ENCODE measurements at regions not wholly inside any gene's neighbourhood (a gene's known extent, or its start where the extent isn't known, plus 50 kb on each side); places are given as distances from the start of the nearest gene placed in this dataset.
"Not testable (repeated sequence)": the region's sequence is repeated elsewhere in the genome, so short reads cannot be mapped to it uniquely, and the experiment has no call there.

DNA sequence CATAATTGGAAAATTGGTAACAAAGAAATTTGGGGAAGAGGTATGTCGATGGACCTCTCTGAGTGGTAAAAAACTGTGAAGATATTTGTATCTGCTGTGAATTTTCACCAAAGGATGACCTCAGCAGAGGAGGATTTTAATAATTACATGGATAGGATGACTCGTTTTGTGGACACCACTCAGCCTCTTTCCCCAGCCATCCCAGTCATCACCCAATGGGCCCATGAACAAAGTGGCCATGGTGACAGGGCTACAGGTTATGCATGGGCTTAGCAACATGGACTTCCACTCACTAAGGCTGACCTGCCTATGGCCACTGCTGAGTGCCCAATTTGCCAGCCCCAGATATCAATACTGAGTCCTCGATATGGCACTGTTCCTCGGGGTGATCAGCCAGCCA is 577.5 kb upstream of the FBXO33 start:
- H3K4me1 ChIP-seq = no peaks in the 10 kb centered on the region
- H3K27me3 ChIP-seq = no peaks in the 10 kb centered on the region
- H3K36me3 ChIP-seq = no peaks in the 10 kb centered on the region
- TF ChIP-seq, protein P1, sequence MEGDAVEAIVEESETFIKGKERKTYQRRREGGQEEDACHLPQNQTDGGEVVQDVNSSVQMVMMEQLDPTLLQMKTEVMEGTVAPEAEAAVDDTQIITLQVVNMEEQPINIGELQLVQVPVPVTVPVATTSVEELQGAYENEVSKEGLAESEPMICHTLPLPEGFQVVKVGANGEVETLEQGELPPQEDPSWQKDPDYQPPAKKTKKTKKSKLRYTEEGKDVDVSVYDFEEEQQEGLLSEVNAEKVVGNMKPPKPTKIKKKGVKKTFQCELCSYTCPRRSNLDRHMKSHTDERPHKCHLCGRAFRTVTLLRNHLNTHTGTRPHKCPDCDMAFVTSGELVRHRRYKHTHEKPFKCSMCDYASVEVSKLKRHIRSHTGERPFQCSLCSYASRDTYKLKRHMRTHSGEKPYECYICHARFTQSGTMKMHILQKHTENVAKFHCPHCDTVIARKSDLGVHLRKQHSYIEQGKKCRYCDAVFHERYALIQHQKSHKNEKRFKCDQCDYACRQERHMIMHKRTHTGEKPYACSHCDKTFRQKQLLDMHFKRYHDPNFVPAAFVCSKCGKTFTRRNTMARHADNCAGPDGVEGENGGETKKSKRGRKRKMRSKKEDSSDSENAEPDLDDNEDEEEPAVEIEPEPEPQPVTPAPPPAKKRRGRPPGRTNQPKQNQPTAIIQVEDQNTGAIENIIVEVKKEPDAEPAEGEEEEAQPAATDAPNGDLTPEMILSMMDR (IDR thresholded peaks at IDR 0.05; ENCODE audit: low read depth, low read length) = no peak
- no peak for DNase-seq
- no peak overlapping the region for H3K4me3 ChIP-seq (ENCODE audit: low read depth, low read length)
- no peaks in the 10 kb centered on the region for H3K9me3 ChIP-seq

DNA sequence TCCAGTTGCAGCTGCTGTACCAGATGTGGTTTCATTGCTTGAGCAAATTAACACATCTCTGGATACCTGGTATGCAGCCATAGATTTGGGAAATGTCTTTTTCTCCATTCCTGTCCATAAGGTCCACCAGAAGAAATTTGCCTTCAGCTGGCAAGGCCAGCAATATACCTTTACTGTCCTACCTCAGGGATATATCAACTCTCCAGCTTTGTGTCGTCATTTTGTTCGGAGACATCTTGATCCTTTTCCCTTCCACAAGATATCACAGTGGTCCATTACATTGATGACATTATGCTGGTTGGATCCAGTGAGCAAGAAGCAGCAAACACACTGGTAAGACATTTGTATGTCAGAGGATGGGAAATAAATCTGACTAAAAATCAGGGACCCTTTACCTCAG is 576.1 kb upstream of the FBXO33 start:
- H3K27me3 ChIP-seq; H3K9me3 ChIP-seq; DNase-seq; H3K36me3 ChIP-seq; H3K4me1 ChIP-seq; H3K4me3 ChIP-seq (ENCODE audit: low read depth, low read length): not testable (repeated sequence)

DNA sequence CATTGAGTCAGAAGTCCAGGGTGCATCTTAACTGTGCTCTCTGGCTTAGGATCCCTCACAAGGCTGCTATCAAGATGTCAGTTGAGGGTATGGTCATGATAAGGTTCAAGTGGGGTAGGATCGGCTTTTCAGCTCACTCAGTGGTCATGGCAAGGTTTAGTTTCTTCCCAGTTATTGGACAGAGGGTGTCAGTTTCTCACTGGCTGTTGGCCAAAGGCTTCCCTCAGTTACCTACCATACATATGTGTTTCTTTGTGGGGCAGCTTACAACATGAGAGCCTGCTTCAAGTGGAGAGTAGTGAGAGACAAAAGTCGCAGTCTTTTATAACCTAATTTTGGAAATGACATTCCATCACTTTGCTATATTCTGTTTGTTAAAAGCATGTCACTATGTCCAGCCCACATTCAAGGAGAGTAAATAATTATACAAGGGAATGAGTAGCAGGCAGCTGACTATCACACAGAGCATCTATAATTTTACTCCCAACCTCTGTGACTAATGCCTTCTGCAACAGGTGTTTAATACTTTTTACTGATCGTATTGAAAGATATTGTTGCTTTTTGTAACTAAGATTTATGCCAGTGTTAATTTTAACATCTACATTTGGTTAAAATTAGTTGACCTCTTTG is 572.8 kb upstream of the FBXO33 start:
- Histone ChIP-seq H3K9me3 (no peaks in the 10 kb centered on the region), H3K4me3 (ENCODE audit: low read depth, low read length) (no peak overlapping the region), H3K27me3 (no peaks in the 10 kb centered on the region), H3K36me3 (no peaks in the 10 kb centered on the region), H3K4me1 (no peaks in the 10 kb centered on the region)
- DNase-seq = no peak
- TF ChIP-seq, protein P1 (IDR thresholded peaks at IDR 0.05; ENCODE audit: low read depth, low read length) = no peak

DNA sequence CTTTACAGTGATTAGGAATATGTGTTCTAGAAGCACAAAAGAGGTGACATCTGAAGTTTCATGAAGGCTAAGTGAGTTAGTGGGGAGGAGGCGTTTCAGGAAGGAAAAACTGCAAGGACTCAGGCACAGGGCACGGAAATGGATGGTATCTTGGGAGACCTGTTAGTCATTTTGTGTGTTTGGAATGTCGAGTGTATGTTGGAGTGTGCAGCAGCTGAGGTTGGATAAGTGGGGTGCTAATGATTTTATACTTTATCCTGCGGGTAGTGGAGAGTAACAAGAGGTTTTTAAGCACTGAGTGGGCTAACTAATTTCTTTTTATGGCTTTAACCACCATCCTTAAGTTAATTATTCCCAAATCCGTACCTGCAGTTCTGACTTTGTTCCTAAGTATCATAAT is 571.5 kb upstream of the FBXO33 start:
- no peaks in the 10 kb centered on the region for H3K4me1 ChIP-seq
- TF ChIP-seq, protein P1 (IDR thresholded peaks at IDR 0.05; ENCODE audit: low read depth, low read length) = no peak
- no peaks in the 10 kb centered on the region for H3K9me3 ChIP-seq
- no peak overlapping the region for H3K4me3 ChIP-seq (ENCODE audit: low read depth, low read length)
- H3K27me3 ChIP-seq = no peaks in the 10 kb centered on the region
- no peaks in the 10 kb centered on the region for H3K36me3 ChIP-seq
- no peak for DNase-seq

DNA sequence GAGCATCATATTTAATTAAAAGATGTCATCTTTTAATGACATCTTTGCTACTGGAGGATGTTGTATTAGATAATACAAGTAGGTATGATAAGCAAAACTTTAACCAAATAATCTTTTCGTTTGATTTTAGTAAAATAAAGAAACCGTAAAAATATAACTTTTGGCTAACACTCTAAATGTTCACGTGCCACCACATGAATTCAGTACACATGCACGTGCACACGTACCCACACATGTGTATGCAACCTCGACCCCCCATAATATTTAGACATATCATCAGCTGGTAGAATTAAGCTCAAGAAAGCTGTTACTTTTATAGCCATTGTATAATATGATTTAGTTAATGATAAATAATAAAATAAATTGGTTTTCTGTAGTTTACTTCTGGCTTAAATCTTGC is 566.6 kb upstream of the FBXO33 start:
- TF ChIP-seq, protein P1 (IDR thresholded peaks at IDR 0.05; ENCODE audit: low read depth, low read length) = no peak
- Histone ChIP-seq H3K27me3 (no peaks in the 10 kb centered on the region), H3K4me1 (no peaks in the 10 kb centered on the region), H3K9me3 (no peaks in the 10 kb centered on the region), H3K36me3 (no peaks in the 10 kb centered on the region), H3K4me3 (ENCODE audit: low read depth, low read length) (no peak overlapping the region)
- no peak for DNase-seq

DNA sequence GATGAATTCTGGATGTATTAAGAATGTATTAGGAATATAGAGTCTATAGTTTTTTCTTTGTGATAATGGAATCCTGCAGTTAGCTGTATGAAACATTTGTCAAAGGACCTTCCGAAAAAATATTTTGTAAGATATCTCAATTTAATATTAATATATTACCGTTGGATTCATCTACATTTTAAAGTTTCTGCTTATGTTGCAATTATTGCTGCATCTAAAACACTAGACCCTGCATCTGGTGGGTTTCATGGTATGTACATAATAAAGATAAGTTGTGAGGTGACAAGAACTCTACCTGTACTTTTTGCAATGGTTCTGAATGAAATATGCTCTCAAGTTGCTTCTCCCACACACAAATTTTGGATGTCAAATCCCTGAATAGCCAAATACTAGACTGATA is 565.9 kb upstream of the FBXO33 start:
- no peak for DNase-seq
- H3K4me1 ChIP-seq = no peaks in the 10 kb centered on the region
- TF ChIP-seq, protein P1 (IDR thresholded peaks at IDR 0.05; ENCODE audit: low read depth, low read length) = no peak
- H3K27me3 ChIP-seq = no peaks in the 10 kb centered on the region
- no peaks in the 10 kb centered on the region for H3K36me3 ChIP-seq
- H3K4me3 ChIP-seq (ENCODE audit: low read depth, low read length) = no peak overlapping the region
- no peaks in the 10 kb centered on the region for H3K9me3 ChIP-seq

DNA sequence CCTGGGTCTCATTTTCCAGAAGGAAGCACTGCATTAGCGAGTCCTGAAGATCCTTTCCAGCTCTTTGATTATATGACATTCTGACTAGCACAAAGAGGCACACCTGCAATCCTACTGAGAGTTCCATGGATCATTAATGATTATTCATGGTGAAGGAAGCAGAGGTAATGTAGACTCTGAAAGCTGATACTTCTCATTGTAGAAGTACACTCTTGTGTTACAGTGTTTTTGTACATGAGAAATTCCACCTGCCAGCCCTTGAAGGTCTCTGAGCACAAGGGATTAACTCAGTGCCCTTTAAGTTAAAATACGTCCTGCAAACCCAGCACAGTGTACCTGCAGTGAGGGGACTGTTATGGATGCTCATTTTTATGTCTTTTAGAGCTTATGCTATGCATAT is 558.8 kb upstream of the FBXO33 start:
- Histone ChIP-seq H3K9me3 (no peaks in the 10 kb centered on the region), H3K36me3 (no peaks in the 10 kb centered on the region), H3K4me1 (no peaks in the 10 kb centered on the region), H3K4me3 (ENCODE audit: low read depth, low read length) (no peak overlapping the region), H3K27me3 (no peaks in the 10 kb centered on the region)
- DNase-seq = no peak
- TF ChIP-seq, protein P1 (IDR thresholded peaks at IDR 0.05; ENCODE audit: low read depth, low read length) = no peak

Measured in BE2C (cell line).